ENCODE measurements at regions not wholly inside any gene's neighbourhood (a gene's known extent, or its start where the extent isn't known, plus 50 kb on each side); places are given as distances from the start of the nearest gene placed in this dataset.

DNA sequence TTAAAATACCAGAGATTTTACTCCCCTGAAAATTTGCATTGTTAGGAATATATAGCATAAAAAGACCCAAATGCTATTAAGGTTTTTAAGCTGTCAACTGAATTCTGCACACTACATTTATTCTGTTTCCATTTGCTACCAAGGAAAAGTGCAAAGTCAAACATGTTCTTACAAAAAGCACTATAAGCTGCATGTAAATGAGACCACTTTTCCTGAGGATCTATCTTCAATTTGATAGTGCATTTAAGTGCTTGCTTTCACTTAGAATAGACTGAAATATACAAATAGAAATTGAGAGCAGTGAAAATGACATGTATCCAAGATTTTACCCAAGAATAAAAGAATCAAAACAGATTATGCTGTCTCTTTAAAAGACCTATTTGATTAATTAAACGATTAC is 1216.2 kb downstream of the ROBO2 start:
- Histone ChIP-seq H3K4me1 (ENCODE audit: control insufficient read depth, extremely low read depth, insufficient read depth, low read length) (peaks cover 9% of the 10 kb centered on the region), H3K27ac (ENCODE audit: insufficient read depth, low read length) (no peak overlapping the region)
- DNase-seq (ENCODE audit: low read depth in 2 of 2): no peak

DNA sequence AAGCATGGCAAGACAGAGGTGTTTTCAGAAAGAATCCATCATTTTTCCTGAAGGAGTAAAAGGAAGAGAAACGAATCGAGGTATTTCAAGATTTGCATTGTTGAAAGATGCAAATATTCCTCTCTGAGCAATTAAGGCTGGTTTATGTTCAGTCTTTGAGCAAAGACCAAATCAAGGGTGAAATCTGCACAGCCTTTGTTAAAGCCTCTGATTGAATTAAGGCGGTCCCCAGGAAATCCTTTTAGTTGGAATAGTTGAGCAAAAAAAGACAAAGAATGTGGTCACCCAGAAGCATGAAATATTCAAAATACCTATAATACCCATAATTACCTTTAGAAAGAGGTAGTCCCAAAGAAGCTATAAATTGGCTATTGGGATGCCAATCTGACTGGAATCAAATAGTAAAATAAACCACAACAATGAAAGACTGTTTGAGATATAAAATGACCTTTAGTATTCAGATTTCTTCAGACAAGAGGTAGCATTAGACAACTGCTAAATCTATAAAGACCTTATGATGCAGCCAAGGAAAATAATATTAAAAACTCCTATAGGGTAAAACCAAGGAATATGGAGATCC is 1218.1 kb downstream of the ROBO2 start:
- H3K9me3 ChIP-seq (ENCODE audit: control insufficient read depth, insufficient read depth, low read depth, low read length): no peaks in the 10 kb centered on the region
- peak overlapping the region; percentile 53 for H3K27ac ChIP-seq (ENCODE audit: insufficient read depth, low read length)
- H3K36me3 ChIP-seq (ENCODE audit: control insufficient read depth, insufficient read depth, low read length): no peaks in the 10 kb centered on the region
- no peaks in the 10 kb centered on the region for H3K79me2 ChIP-seq (ENCODE audit: control insufficient read depth, insufficient read depth, low read length)
- no peak overlapping the region for H3K9ac ChIP-seq (ENCODE audit: insufficient read depth, low read length)
- no peak overlapping the region for H3K4me3 ChIP-seq (replicated peaks in 1 of 4; ENCODE audit: control extremely low read depth in 1 of 4, insufficient read depth in 1 of 4, low read depth in 3 of 4, low read length in 4 of 4)
- H3K4me2 ChIP-seq (ENCODE audit: extremely low read depth, insufficient read depth, low read length): no peak overlapping the region
- no peaks in the 10 kb centered on the region for H3K27me3 ChIP-seq (ENCODE audit: control insufficient read depth, insufficient read depth, low read length)
- H2AFZ ChIP-seq (ENCODE audit: low read length): no peak overlapping the region
- H3K4me1 ChIP-seq (ENCODE audit: control insufficient read depth, extremely low read depth, insufficient read depth, low read length): peaks cover 9% of the 10 kb centered on the region
- no peak for DNase-seq (ENCODE audit: low read depth in 2 of 2)
- TF ChIP-seq EZH2 (IDR thresholded peaks at IDR 0.05; ENCODE audit: low read length, missing control alignments): no peak
- TF ChIP-seq, protein P1, sequence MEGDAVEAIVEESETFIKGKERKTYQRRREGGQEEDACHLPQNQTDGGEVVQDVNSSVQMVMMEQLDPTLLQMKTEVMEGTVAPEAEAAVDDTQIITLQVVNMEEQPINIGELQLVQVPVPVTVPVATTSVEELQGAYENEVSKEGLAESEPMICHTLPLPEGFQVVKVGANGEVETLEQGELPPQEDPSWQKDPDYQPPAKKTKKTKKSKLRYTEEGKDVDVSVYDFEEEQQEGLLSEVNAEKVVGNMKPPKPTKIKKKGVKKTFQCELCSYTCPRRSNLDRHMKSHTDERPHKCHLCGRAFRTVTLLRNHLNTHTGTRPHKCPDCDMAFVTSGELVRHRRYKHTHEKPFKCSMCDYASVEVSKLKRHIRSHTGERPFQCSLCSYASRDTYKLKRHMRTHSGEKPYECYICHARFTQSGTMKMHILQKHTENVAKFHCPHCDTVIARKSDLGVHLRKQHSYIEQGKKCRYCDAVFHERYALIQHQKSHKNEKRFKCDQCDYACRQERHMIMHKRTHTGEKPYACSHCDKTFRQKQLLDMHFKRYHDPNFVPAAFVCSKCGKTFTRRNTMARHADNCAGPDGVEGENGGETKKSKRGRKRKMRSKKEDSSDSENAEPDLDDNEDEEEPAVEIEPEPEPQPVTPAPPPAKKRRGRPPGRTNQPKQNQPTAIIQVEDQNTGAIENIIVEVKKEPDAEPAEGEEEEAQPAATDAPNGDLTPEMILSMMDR (conservative IDR thresholded peaks at IDR 0.05 in 1 of 2, IDR thresholded peaks at IDR 0.05 in 1 of 2; ENCODE audit: low read depth in 1 of 2, low read length in 2 of 2): no peak
- no peaks in the 10 kb centered on the region for H4K20me1 ChIP-seq (ENCODE audit: control insufficient read depth, extremely low read depth, insufficient read depth, low read length)

More for the DNA sequence above, 1216.2 kb downstream of the ROBO2 start:
- no peaks in the 10 kb centered on the region for H4K20me1 ChIP-seq (ENCODE audit: control insufficient read depth, extremely low read depth, insufficient read depth, low read length)
- no peak overlapping the region for H3K9ac ChIP-seq (ENCODE audit: insufficient read depth, low read length)
- H3K79me2 ChIP-seq (ENCODE audit: control insufficient read depth, insufficient read depth, low read length): no peaks in the 10 kb centered on the region
- H3K36me3 ChIP-seq (ENCODE audit: control insufficient read depth, insufficient read depth, low read length): no peaks in the 10 kb centered on the region
- H3K9me3 ChIP-seq (ENCODE audit: control insufficient read depth, insufficient read depth, low read depth, low read length): no peaks in the 10 kb centered on the region
- H3K27me3 ChIP-seq (ENCODE audit: control insufficient read depth, insufficient read depth, low read length): no peaks in the 10 kb centered on the region
- no peak overlapping the region for H3K4me3 ChIP-seq (replicated peaks in 1 of 4; ENCODE audit: control extremely low read depth in 1 of 4, insufficient read depth in 1 of 4, low read depth in 3 of 4, low read length in 4 of 4)
- no peak overlapping the region for H3K4me2 ChIP-seq (ENCODE audit: extremely low read depth, insufficient read depth, low read length)
- H2AFZ ChIP-seq (ENCODE audit: low read length): no peak overlapping the region
- TF ChIP-seq, protein P1 (conservative IDR thresholded peaks at IDR 0.05 in 1 of 2, IDR thresholded peaks at IDR 0.05 in 1 of 2; ENCODE audit: low read depth in 1 of 2, low read length in 2 of 2): no peak
- TF ChIP-seq EZH2 (IDR thresholded peaks at IDR 0.05; ENCODE audit: low read length, missing control alignments): no peak

DNA sequence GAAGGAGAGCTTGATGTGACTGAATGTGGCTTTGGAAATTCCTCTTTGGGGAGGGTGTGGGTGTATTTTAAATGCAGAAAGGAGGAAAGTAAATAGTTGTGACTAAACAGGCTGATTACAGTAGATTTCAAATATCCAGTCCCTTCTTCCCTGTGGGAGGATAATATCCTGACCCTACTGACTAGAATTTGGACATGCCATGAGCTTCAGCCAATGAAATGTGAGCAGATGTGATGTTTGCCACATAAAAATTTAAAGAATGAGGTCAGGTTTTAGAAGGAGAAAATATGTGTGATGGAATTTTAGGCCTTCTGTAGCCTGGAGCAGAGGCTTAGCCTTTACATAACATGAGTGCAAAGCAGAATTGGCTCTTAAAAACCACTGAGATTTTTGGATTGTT is 1218.9 kb downstream of the ROBO2 start:
- no peaks in the 10 kb centered on the region for H4K20me1 ChIP-seq (ENCODE audit: control insufficient read depth, extremely low read depth, insufficient read depth, low read length)
- H3K36me3 ChIP-seq (ENCODE audit: control insufficient read depth, insufficient read depth, low read length): no peaks in the 10 kb centered on the region
- H3K4me3 ChIP-seq (replicated peaks in 1 of 4; ENCODE audit: control extremely low read depth in 1 of 4, insufficient read depth in 1 of 4, low read depth in 3 of 4, low read length in 4 of 4): no peak overlapping the region
- H3K4me2 ChIP-seq (ENCODE audit: extremely low read depth, insufficient read depth, low read length): no peak overlapping the region
- no peaks in the 10 kb centered on the region for H3K27me3 ChIP-seq (ENCODE audit: control insufficient read depth, insufficient read depth, low read length)
- no peak overlapping the region for H2AFZ ChIP-seq (ENCODE audit: low read length)
- TF ChIP-seq, protein P1 (conservative IDR thresholded peaks at IDR 0.05 in 1 of 2, IDR thresholded peaks at IDR 0.05 in 1 of 2; ENCODE audit: low read depth in 1 of 2, low read length in 2 of 2): no peak
- TF ChIP-seq EZH2 (IDR thresholded peaks at IDR 0.05; ENCODE audit: low read length, missing control alignments): no peak
- H3K4me1 ChIP-seq (ENCODE audit: control insufficient read depth, extremely low read depth, insufficient read depth, low read length): peaks cover 9% of the 10 kb centered on the region
- no peaks in the 10 kb centered on the region for H3K9me3 ChIP-seq (ENCODE audit: control insufficient read depth, insufficient read depth, low read depth, low read length)
- peak; percentile 31 to 90 for DNase-seq (ENCODE audit: low read depth in 2 of 2)
- peak overlapping the region; percentile 53 for H3K27ac ChIP-seq (ENCODE audit: insufficient read depth, low read length)
- H3K79me2 ChIP-seq (ENCODE audit: control insufficient read depth, insufficient read depth, low read length): no peaks in the 10 kb centered on the region
- H3K9ac ChIP-seq (ENCODE audit: insufficient read depth, low read length): no peak overlapping the region

Measured in fibroblast of lung (primary cell).